HK-2 (cell line): ENCODE measurements at regions not wholly inside any gene's neighbourhood (a gene's known extent, or its start where the extent isn't known, plus 50 kb on each side); places are given as distances from the start of the nearest gene placed in this dataset.
"Not testable (repeated sequence)": the region's sequence is repeated elsewhere in the genome, so short reads cannot be mapped to it uniquely, and the experiment has no call there.

ENCODE experiments used
- DNase-seq: peaks from one replicate; pipeline ENCODE4 v3.0.0-alpha.2; 2018; ENCODE audit not compliant: unreplicated experiment

GRCh38 chr7:108627476-108628051 is 57.9 kb downstream of the DNAJB9 start:
- no peak for DNase-seq

- DNase-seq = no peak
These were observed 59.0 kb downstream of the DNAJB9 start for GRCh38 chr7:108628678-108629077.

- no peak for DNase-seq
These were observed 60.2 kb downstream of the DNAJB9 start for GRCh38 chr7:108629651-108630400.

- DNase-seq = no peak
These were observed 64.4 kb downstream of the DNAJB9 start for GRCh38 chr7:108634036-108634435.

- DNase-seq = no peak
These were observed 64.9 kb downstream of the DNAJB9 start for GRCh38 chr7:108634535-108634934.

- no peak for DNase-seq
These were observed 67.5 kb downstream of the DNAJB9 start for GRCh38 chr7:108637049-108637621.

GRCh38 chr7:108642126-108642525 is 72.5 kb downstream of the DNAJB9 start:
- no peak for DNase-seq

GRCh38 chr7:108643136-108643535 is 73.5 kb downstream of the DNAJB9 start:
- no peak for DNase-seq

- no peak for DNase-seq
These were observed 79.3 kb downstream of the DNAJB9 start for GRCh38 chr7:108648989-108649388.

GRCh38 chr7:108650467-108650866 is 80.8 kb downstream of the DNAJB9 start:
- DNase-seq = no peak

- DNase-seq = no peak
These were observed 83.2 kb downstream of the DNAJB9 start for GRCh38 chr7:108652886-108653285.

GRCh38 chr7:108653526-108653925 is 83.9 kb downstream of the DNAJB9 start:
- no peak for DNase-seq

GRCh38 chr7:108657140-108657726 is 87.6 kb downstream of the DNAJB9 start:
- not testable (repeated sequence) for DNase-seq

- DNase-seq = no peak
These were observed 89.6 kb downstream of the DNAJB9 start for GRCh38 chr7:108659261-108659660.

GRCh38 chr7:108659867-108660266 is 90.2 kb downstream of the DNAJB9 start:
- DNase-seq = no peak

- no peak for DNase-seq
These were observed 90.8 kb downstream of the DNAJB9 start for GRCh38 chr7:108660465-108660864.

- DNase-seq = no peak
These were observed 93.2 kb downstream of the DNAJB9 start for GRCh38 chr7:108662783-108663362.

- DNase-seq = no peak
These were observed 94.0 kb downstream of the DNAJB9 start for GRCh38 chr7:108663701-108664100.

- DNase-seq = no peak
These were observed 97.5 kb downstream of the DNAJB9 start for GRCh38 chr7:108667216-108667615.

- no peak for DNase-seq
These were observed 100.3 kb downstream of the DNAJB9 start for GRCh38 chr7:108669958-108670357.

GRCh38 chr7:108673699-108674098 is 104.0 kb downstream of the DNAJB9 start:
- not testable (repeated sequence) for DNase-seq

- DNase-seq = no peak
These were observed 115.0 kb downstream of the DNAJB9 start for GRCh38 chr7:108684629-108685028.
